Peyer's patch (tissue), 4 donors: ENCODE measurements at regions not wholly inside any gene's neighbourhood (a gene's known extent, or its start where the extent isn't known, plus 50 kb on each side); places are given as distances from the start of the nearest gene placed in this dataset.

ENCODE experiments used
- DNase-seq, 3 donors: peaks; one replicate each; pipeline ENCODE4 v3.0.0-alpha.2; 2017 to 2019
- H3K27ac ChIP-seq, 4 donors: fragments of 200-600 bp; sonication (generic); one replicate each; pipeline ENCODE4 v1.5.1; 2016 to 2019
- H3K27me3 ChIP-seq, 2 donors: fragments of 200-600 bp; sonication (generic); one replicate each; pipeline ENCODE4 v1.5.1; 2019
- H3K36me3 ChIP-seq, 3 donors: fragments of 200-600 bp; sonication (generic); one replicate each; pipeline ENCODE4 v1.5.1; 2016 to 2019
- H3K4me1 ChIP-seq, 4 donors: fragments of 200-600 bp; sonication (generic); one replicate each; pipeline ENCODE4 v1.5.1; 2016 to 2019
- H3K4me3 ChIP-seq, 4 donors: fragments of 200-600 bp; sonication (generic); 1 replicate in 3 of 4; 2 replicates in 1 of 4; pipeline ENCODE4 v1.5.1; 2016 to 2019; ENCODE audit warnings: mild to moderate bottlenecking in 1 of 4
- H3K9me3 ChIP-seq, 4 donors: fragments of 200-600 bp; sonication (generic); one replicate each; pipeline ENCODE4 v1.5.1; 2016 to 2019; ENCODE audit warnings: mild to moderate bottlenecking in 1 of 4
- POLR2A ChIP-seq, 2 donors: fragments of 450-650 bp; IDR thresholded peaks; one replicate each; pipeline ENCODE4 v1.5.1; 2017; ENCODE audit warnings: antibody characterized with exemption in 2 of 2, mild to moderate bottlenecking in 2 of 2, moderate library complexity in 2 of 2
- TF ChIP-seq, protein P1 (sequence below), 6 experiments: fragments of 450-650 bp in 4 of 6; fragments of 200-600 bp in 2 of 6; sonication (generic) in 1 of 6; IDR thresholded peaks; one replicate each; pipeline ENCODE4 v1.5.1; 2017 to 2019; ENCODE audit warnings: antibody characterized with exemption in 6 of 6, mild to moderate bottlenecking in 3 of 6, moderate library complexity in 1 of 6

GRCh38 chr11:36974771-36975170 is 376.7 kb upstream of the RAG2 start:
- Histone ChIP-seq H3K9me3 (no peaks in the 10 kb centered on the region), H3K4me1 (no peaks in the 10 kb centered on the region), H3K27ac (no peak overlapping the region), H3K27me3 (no peaks in the 10 kb centered on the region), H3K4me3 (no peak overlapping the region), H3K36me3 (no peaks in the 10 kb centered on the region)
- TF ChIP-seq POLR2A (IDR thresholded peaks at IDR 0.05), result no peak
- TF ChIP-seq, protein P1, sequence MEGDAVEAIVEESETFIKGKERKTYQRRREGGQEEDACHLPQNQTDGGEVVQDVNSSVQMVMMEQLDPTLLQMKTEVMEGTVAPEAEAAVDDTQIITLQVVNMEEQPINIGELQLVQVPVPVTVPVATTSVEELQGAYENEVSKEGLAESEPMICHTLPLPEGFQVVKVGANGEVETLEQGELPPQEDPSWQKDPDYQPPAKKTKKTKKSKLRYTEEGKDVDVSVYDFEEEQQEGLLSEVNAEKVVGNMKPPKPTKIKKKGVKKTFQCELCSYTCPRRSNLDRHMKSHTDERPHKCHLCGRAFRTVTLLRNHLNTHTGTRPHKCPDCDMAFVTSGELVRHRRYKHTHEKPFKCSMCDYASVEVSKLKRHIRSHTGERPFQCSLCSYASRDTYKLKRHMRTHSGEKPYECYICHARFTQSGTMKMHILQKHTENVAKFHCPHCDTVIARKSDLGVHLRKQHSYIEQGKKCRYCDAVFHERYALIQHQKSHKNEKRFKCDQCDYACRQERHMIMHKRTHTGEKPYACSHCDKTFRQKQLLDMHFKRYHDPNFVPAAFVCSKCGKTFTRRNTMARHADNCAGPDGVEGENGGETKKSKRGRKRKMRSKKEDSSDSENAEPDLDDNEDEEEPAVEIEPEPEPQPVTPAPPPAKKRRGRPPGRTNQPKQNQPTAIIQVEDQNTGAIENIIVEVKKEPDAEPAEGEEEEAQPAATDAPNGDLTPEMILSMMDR (IDR thresholded peaks at IDR 0.05), result no peak
- DNase-seq, result no peak

GRCh38 chr11:36953976-36954375 is 355.9 kb upstream of the RAG2 start:
- Histone ChIP-seq H3K36me3 (no peaks in the 10 kb centered on the region), H3K4me1 (no peaks in the 10 kb centered on the region), H3K9me3 (peaks cover 0 to 10% (median 0%) of the 10 kb centered on the region in 4 donors), H3K27me3 (no peaks in the 10 kb centered on the region), H3K4me3 (no peak overlapping the region), H3K27ac (no peak overlapping the region)
- TF ChIP-seq, protein P1 (IDR thresholded peaks at IDR 0.05), result no peak
- TF ChIP-seq POLR2A (IDR thresholded peaks at IDR 0.05), result no peak
- DNase-seq, result no peak

GRCh38 chr11:36948460-36949127 is 350.6 kb upstream of the RAG2 start:
- no peaks in the 10 kb centered on the region for H3K4me1 ChIP-seq
- no peaks in the 10 kb centered on the region for H3K36me3 ChIP-seq

GRCh38 chr11:36945384-36945783 is 347.3 kb upstream of the RAG2 start:
- Histone ChIP-seq H3K27me3 (no peaks in the 10 kb centered on the region), H3K9me3 (no peaks in the 10 kb centered on the region), H3K4me1 (no peaks in the 10 kb centered on the region), H3K4me3 (no peak overlapping the region), H3K27ac (no peak overlapping the region), H3K36me3 (no peaks in the 10 kb centered on the region)
- TF ChIP-seq POLR2A (IDR thresholded peaks at IDR 0.05), result no peak
- TF ChIP-seq, protein P1 (IDR thresholded peaks at IDR 0.05), result peak in 3 of 6 experiments; percentile 9 to 27 (median 13)
- DNase-seq, result no peak

More at GRCh38 chr11:36948460-36949127, 350.6 kb upstream of the RAG2 start:
- H3K9me3 ChIP-seq, result no peaks in the 10 kb centered on the region
- H3K27me3 ChIP-seq, result no peaks in the 10 kb centered on the region
- no peak overlapping the region for H3K27ac ChIP-seq
- TF ChIP-seq POLR2A (IDR thresholded peaks at IDR 0.05), result no peak
- TF ChIP-seq, protein P1 (IDR thresholded peaks at IDR 0.05), result no peak
- no peak overlapping the region for H3K4me3 ChIP-seq
- DNase-seq, result no peak

DNA sequence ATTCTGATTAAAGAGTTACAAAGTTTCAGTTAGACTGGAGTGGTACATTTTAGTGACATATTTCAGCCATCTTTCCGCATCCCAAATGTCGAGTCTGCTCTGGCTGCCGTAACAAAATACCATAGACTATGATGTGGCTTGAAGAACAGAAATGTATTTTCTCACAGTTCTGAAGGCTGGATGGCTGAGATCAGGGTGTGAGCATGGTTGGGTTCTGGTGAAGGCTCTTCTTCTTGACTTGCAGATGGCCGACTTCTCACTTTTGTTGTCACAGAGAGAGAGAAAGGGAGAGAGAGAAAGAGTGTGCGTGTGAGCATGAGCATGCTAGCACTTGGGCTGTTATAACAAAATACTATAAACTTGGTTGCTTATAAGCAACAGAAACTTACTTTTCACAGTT is 335.4 kb upstream of the RAG2 start:
- TF ChIP-seq, protein P1 (IDR thresholded peaks at IDR 0.05), result no peak
- no peak for TF ChIP-seq POLR2A (IDR thresholded peaks at IDR 0.05)
- Histone ChIP-seq H3K27ac (no peak overlapping the region), H3K4me3 (no peak overlapping the region), H3K36me3 (no peaks in the 10 kb centered on the region), H3K9me3 (no peaks in the 10 kb centered on the region), H3K4me1 (no peaks in the 10 kb centered on the region), H3K27me3 (no peaks in the 10 kb centered on the region)
- no peak for DNase-seq
